ENCODE measurements at regions not wholly inside any gene's neighbourhood (a gene's known extent, or its start where the extent isn't known, plus 50 kb on each side); places are given as distances from the start of the nearest gene placed in this dataset.
"Not testable (repeated sequence)": the region's sequence is repeated elsewhere in the genome, so short reads cannot be mapped to it uniquely, and the experiment has no call there.

DNA sequence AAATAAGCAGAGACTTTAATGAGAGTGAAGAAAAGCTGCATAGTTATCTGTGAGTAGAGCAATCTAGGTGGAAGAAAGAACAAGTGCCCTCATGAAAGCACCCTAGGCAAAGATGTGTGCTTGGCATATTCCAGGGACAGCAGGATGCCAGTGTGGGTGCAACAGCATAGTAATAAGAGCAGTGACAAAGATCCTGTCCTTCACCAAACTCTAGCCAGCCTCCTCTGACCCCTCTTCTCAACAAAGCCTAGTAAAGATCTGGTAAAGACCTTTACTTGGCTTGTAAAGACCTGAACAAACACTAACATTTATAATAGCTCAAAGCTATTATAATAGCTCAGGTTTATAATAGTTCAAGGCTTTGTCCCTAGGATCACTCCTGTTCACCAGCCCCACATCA is 735.4 kb downstream of the PCDH7 start:
- TF ChIP-seq, protein P1, sequence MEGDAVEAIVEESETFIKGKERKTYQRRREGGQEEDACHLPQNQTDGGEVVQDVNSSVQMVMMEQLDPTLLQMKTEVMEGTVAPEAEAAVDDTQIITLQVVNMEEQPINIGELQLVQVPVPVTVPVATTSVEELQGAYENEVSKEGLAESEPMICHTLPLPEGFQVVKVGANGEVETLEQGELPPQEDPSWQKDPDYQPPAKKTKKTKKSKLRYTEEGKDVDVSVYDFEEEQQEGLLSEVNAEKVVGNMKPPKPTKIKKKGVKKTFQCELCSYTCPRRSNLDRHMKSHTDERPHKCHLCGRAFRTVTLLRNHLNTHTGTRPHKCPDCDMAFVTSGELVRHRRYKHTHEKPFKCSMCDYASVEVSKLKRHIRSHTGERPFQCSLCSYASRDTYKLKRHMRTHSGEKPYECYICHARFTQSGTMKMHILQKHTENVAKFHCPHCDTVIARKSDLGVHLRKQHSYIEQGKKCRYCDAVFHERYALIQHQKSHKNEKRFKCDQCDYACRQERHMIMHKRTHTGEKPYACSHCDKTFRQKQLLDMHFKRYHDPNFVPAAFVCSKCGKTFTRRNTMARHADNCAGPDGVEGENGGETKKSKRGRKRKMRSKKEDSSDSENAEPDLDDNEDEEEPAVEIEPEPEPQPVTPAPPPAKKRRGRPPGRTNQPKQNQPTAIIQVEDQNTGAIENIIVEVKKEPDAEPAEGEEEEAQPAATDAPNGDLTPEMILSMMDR (conservative IDR thresholded peaks at IDR 0.05; ENCODE audit: low read depth, low read length) = no peak
- no peak for DNase-seq (ENCODE audit: low read depth)
- no peak overlapping the region for H3K4me3 ChIP-seq (ENCODE audit: low read depth, low read length)

DNA sequence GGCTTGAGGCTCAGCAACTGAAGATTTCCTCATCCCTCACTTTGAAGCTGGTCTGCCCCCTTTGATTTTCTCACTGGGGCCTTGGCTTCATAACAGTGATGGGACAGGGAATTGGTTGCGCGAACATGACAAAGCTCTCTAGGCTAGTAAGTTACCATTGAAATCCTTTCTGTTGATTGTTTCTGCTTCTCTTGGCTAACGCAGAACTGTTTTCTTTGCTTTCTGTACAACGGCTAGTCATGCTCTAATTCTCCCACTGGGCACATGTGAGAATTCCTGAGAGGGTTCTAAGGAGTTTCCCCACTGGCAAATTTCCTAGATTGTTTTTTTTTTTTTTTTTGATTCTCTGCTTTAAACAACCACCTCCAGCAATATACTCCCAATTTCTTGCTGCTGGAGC is 738.6 kb downstream of the PCDH7 start:
- TF ChIP-seq, protein P1 (conservative IDR thresholded peaks at IDR 0.05; ENCODE audit: low read depth, low read length) = no peak
- DNase-seq (ENCODE audit: low read depth) = peak; percentile 70
- no peak overlapping the region for H3K4me3 ChIP-seq (ENCODE audit: low read depth, low read length)

DNA sequence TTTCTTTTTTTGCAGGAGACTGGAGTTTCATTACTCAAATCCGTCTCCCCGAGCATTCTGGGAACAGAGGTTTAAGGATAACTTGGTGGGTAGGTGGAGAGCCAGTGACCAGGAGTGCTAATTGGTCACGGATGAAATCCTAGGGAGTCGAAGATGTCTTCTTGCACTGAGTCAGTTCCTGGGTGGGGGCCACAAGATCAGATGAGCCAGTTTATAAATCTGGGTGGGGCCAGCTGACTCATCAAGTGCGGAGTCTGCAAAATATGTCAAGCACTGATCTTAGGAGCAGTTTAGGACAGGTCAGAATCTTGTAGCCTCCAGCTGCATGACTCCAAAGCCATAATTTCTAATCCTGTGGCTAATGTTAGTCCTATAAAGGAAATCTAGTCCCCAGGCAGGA is 741.3 kb downstream of the PCDH7 start:
- no peak overlapping the region for H3K4me3 ChIP-seq (ENCODE audit: low read depth, low read length)
- TF ChIP-seq, protein P1 (conservative IDR thresholded peaks at IDR 0.05; ENCODE audit: low read depth, low read length) = no peak
- peak; percentile 19 for DNase-seq (ENCODE audit: low read depth)

DNA sequence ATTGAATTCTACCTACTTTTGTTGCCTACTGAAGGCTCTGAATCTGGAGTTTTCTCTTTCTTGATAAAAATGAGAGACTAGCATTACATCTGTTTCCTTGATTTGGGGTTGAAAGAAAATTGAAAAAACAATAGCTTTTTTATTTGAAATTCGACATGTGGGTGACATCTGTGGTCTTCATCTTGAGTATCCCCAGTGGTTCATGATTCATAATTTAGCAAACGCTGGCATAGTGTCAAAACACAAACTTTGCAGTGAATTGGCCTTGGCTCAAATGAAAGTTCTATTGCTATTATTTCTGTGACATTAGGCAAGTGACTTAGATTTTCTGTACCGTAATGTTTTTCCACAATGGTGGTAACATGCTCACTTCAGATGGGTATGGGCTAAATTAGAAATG is 747.6 kb downstream of the PCDH7 start:
- DNase-seq (ENCODE audit: low read depth) = no peak
- H3K4me3 ChIP-seq (ENCODE audit: low read depth, low read length) = no peak overlapping the region
- TF ChIP-seq, protein P1 (conservative IDR thresholded peaks at IDR 0.05; ENCODE audit: low read depth, low read length) = no peak

DNA sequence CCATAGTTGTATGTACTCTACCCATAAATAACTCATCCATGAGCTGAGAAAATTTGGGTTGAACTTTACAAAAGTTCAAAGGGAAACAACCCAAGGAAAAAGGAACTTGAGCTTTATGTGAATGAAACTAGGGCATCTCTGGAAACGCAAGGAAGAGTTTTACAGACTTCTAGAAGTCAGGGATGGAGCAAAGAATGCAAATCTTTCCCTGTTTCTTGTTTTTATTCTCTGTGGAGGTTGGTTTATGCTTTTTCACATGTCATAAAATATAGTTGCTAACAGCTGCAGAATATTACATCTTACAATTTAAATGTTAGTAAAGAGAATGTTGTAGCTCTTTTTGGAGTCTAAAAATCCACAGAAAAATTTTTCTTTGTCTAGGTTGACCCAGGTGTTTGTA is 754.1 kb downstream of the PCDH7 start:
- no peak for DNase-seq (ENCODE audit: low read depth)
- TF ChIP-seq, protein P1 (conservative IDR thresholded peaks at IDR 0.05; ENCODE audit: low read depth, low read length) = no peak
- H3K4me3 ChIP-seq (ENCODE audit: low read depth, low read length) = no peak overlapping the region

DNA sequence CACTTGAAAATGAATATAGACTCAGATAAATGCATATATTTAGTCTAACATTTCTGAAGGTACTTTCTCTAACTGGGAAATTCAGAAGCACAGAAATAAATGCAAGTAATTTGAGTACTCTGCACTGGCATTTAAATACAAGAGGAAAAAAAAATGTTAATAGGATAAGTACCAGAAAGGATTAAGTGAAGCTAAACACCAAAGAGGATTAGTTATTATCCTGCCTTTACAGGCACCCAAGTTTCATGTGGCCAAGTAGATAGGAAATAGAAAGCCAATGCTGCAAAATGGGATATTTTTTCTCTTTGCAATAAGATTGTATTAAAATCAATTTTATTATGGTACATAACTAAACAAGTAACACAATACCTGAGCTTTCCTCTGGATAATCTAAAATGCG is 762.5 kb downstream of the PCDH7 start:
- H3K4me3 ChIP-seq (ENCODE audit: low read depth, low read length) = no peak overlapping the region
- TF ChIP-seq, protein P1 (conservative IDR thresholded peaks at IDR 0.05; ENCODE audit: low read depth, low read length) = no peak
- DNase-seq (ENCODE audit: low read depth) = no peak

DNA sequence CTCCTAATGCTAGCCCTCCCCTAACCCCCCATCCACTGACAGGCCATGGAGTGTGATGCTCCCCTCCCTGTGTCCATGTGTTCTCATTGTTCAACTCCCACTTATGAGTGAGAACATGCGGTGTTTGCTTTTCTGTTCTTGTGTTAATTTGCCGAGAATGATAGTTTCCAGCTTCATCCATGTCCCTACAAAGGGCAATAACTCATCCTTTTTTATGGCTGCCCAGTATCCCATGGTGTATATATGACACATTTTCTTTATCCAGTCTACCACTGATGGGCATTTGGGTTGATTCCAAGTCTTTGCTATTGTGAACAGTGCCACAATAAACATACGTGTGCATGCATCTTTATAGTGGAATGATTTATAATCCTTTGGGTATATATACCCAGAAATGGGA is 779.0 kb downstream of the PCDH7 start:
- not testable (repeated sequence) for DNase-seq (ENCODE audit: low read depth)

DNA sequence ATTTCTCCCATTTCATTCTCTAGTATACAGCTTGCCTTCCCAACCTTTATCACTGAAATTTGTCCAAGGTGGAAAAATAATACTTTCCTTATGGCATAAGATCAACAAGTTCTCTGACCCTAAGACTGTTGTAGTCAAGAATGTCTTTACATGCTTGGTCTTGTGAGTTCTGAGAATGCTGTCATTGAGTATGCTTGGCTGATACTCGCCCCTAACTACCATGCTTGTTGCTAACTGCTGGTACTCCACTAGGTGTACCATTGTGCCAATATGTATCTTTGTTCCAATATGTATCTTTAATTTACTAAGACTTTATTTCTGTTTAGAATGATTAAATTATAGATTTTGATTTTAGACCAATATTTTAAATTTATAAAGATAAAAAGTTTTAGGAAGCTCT is 796.4 kb downstream of the PCDH7 start:
- TF ChIP-seq, protein P1 (conservative IDR thresholded peaks at IDR 0.05; ENCODE audit: low read depth, low read length) = no peak
- H3K4me3 ChIP-seq (ENCODE audit: low read depth, low read length) = no peak overlapping the region
- DNase-seq (ENCODE audit: low read depth) = no peak

More for the DNA sequence above, 779.0 kb downstream of the PCDH7 start:
- not testable (repeated sequence) for H3K4me3 ChIP-seq (ENCODE audit: low read depth, low read length)
